Natural killer cell (primary cell): ENCODE measurements at regions not wholly inside any gene's neighbourhood (a gene's known extent, or its start where the extent isn't known, plus 50 kb on each side); places are given as distances from the start of the nearest gene placed in this dataset.

Experiments used
- ATAC-seq, 3 donors: fragments of 150-1000 bp in 2 of 3; fragments of 200-7000 bp in 1 of 3; cut with Tn5 transposase; 1 replicate in 1 of 3; 2 replicates in 2 of 3; pipeline ENCODE4 v1.10.0; 2021; ENCODE audit warnings: mild to moderate bottlenecking in 2 of 3, moderate library complexity in 2 of 3
- DNase-seq, 2 donors: peaks; one replicate each; pipeline versions ENCODE4 v3.0.0 to v3.0.0-alpha.2; 2013 to 2021; ENCODE audit warnings: mixed read lengths in 1 of 2
- H3K27ac ChIP-seq: one replicate; pipeline ENCODE4 v1.5.1; 2013; ENCODE audit warnings: mild to moderate bottlenecking, low read length
- H3K27me3 ChIP-seq: one replicate; pipeline ENCODE4 v1.6.1; 2013; ENCODE audit warnings: low read length; ENCODE audit not compliant: control insufficient read depth, insufficient read depth
- H3K36me3 ChIP-seq: one replicate; pipeline ENCODE4 v1.6.1; 2013; ENCODE audit warnings: low read length; ENCODE audit not compliant: control insufficient read depth, insufficient read depth
- H3K4me1 ChIP-seq: one replicate; pipeline ENCODE4 v1.6.1; 2013; ENCODE audit warnings: low read length; ENCODE audit not compliant: control insufficient read depth, insufficient read depth
- H3K4me3 ChIP-seq: one replicate; pipeline ENCODE4 v1.5.1; 2013; ENCODE audit warnings: low read length
- H3K9me3 ChIP-seq: one replicate; pipeline ENCODE4 v1.6.1; 2013; ENCODE audit warnings: low read length; ENCODE audit not compliant: control insufficient read depth, insufficient read depth
- H3K27ac Mint-ChIP-seq, 2 donors: one replicate each; pipeline ENCODE4 v1.8.0; 2022; ENCODE audit warnings: mild to moderate bottlenecking in 2 of 2, mixed read lengths in 2 of 2, moderate library complexity in 1 of 2
- H3K27me3 Mint-ChIP-seq, 2 donors: one replicate each; pipeline ENCODE4 v1.8.0; 2022; ENCODE audit warnings: low read depth in 2 of 2, mixed read lengths in 2 of 2
- H3K36me3 Mint-ChIP-seq: one replicate; pipeline ENCODE4 v1.8.0; 2022; ENCODE audit warnings: mixed read lengths
- H3K4me1 Mint-ChIP-seq, 2 donors: one replicate each; pipeline ENCODE4 v1.8.0; 2022; ENCODE audit warnings: mixed read lengths in 2 of 2
- H3K4me3 Mint-ChIP-seq: one replicate; pipeline ENCODE4 v1.8.0; 2022; ENCODE audit warnings: mild to moderate bottlenecking, moderate library complexity, mixed read lengths
- H3K9me3 Mint-ChIP-seq, 2 donors: one replicate each; pipeline ENCODE4 v1.8.0; 2022; ENCODE audit warnings: mixed read lengths in 2 of 2
- WGBS: methylation state at CpG from one replicate; pipeline ENCODE4 v1.1.7; 2013; ENCODE audit warnings: missing lambda C conversion rate; ENCODE audit not compliant: insufficient coverage; 5-methylcytosine and 5-hydroxymethylcytosine counted together
- intact Hi-C: fragments of 100-400 bp; cut with micrococcal nuclease; formaldehyde crosslinking; loops from one replicate; pipeline ENCODE4 v1.14.2; 2022
- TF ChIP-seq, protein P1 (sequence below): fragments of 200-600 bp; IDR thresholded peaks from one replicate; pipeline ENCODE4 v1.8.0; 2022; ENCODE audit warnings: antibody characterized with exemption

GRCh38 chr3:177883091-177883490, 653.1 kb upstream of the KCNMB2 start:
- intact Hi-C loops = no loop called here
- H3K27me3 ChIP-seq = no peaks in the 10 kb centered on the region
- no peaks in the 10 kb centered on the region for H3K9me3 ChIP-seq
- Mint-ChIP-seq H3K27ac (no peak overlapping the region), H3K4me3 (no peak overlapping the region), H3K36me3 (no peaks in the 10 kb centered on the region), H3K9me3 (no peaks in the 10 kb centered on the region), H3K4me1 (no peaks in the 10 kb centered on the region), H3K27me3 (no peaks in the 10 kb centered on the region)
- H3K4me1 ChIP-seq = no peaks in the 10 kb centered on the region
- no peaks in the 10 kb centered on the region for H3K36me3 ChIP-seq
- WGBS = 96% methylated on average over 2 of the region's 2 CpGs
- ATAC-seq (no peak), DNase-seq (no peak)
- TF ChIP-seq, protein P1, sequence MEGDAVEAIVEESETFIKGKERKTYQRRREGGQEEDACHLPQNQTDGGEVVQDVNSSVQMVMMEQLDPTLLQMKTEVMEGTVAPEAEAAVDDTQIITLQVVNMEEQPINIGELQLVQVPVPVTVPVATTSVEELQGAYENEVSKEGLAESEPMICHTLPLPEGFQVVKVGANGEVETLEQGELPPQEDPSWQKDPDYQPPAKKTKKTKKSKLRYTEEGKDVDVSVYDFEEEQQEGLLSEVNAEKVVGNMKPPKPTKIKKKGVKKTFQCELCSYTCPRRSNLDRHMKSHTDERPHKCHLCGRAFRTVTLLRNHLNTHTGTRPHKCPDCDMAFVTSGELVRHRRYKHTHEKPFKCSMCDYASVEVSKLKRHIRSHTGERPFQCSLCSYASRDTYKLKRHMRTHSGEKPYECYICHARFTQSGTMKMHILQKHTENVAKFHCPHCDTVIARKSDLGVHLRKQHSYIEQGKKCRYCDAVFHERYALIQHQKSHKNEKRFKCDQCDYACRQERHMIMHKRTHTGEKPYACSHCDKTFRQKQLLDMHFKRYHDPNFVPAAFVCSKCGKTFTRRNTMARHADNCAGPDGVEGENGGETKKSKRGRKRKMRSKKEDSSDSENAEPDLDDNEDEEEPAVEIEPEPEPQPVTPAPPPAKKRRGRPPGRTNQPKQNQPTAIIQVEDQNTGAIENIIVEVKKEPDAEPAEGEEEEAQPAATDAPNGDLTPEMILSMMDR = no peak
- no peak overlapping the region for H3K27ac ChIP-seq
- no peak overlapping the region for H3K4me3 ChIP-seq

- ATAC-seq = no peak
- no peaks in the 10 kb centered on the region for H3K27me3 Mint-ChIP-seq
- no peaks in the 10 kb centered on the region for H3K4me1 Mint-ChIP-seq
- H3K9me3 Mint-ChIP-seq = no peaks in the 10 kb centered on the region
- H3K27ac Mint-ChIP-seq = no peak overlapping the region
- no peak overlapping the region for H3K4me3 Mint-ChIP-seq
- Histone ChIP-seq H3K4me1 (no peaks in the 10 kb centered on the region), H3K27ac (no peak overlapping the region), H3K27me3 (no peaks in the 10 kb centered on the region), H3K9me3 (no peaks in the 10 kb centered on the region), H3K36me3 (no peaks in the 10 kb centered on the region), H3K4me3 (no peak overlapping the region)
- intact Hi-C loops = no loop called here
- no peaks in the 10 kb centered on the region for H3K36me3 Mint-ChIP-seq
- no peak for DNase-seq
- TF ChIP-seq, protein P1 = no peak
- 50% methylated on average over 1 of the region's 1 CpG for WGBS
Observed at GRCh38 chr3:177883957-177884356, 652.3 kb upstream of the KCNMB2 start.

DNA sequence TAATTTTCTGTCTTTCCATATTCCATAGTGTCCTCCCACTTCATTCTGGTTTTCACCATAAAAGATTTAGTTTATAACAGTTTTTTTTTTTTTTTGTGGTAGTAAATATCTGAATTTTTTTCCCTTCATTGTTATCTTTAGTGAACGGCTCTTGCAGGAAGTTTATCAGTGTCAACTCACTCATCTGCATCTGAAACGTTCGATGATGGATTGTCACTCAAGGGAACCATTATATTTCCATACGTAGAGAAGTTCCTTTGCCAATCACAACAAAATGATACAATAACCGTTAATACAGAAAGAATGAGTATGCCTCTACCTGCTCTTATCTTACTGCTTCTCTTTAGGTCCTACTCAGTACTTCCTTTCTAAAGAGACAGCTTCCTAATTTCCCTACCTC, 651.2 kb upstream of the KCNMB2 start:
- Mint-ChIP-seq H3K9me3 (no peaks in the 10 kb centered on the region), H3K4me1 (no peaks in the 10 kb centered on the region), H3K27me3 (no peaks in the 10 kb centered on the region), H3K4me3 (no peak overlapping the region), H3K36me3 (no peaks in the 10 kb centered on the region), H3K27ac (no peak overlapping the region)
- ATAC-seq = no peak
- TF ChIP-seq, protein P1 = no peak
- intact Hi-C loops = no loop called here
- H3K27ac ChIP-seq = no peak overlapping the region
- H3K27me3 ChIP-seq = no peaks in the 10 kb centered on the region
- DNase-seq = no peak
- H3K9me3 ChIP-seq = no peaks in the 10 kb centered on the region
- 87% methylated on average over 5 of the region's 5 CpGs for WGBS
- H3K36me3 ChIP-seq = no peaks in the 10 kb centered on the region
- H3K4me3 ChIP-seq = no peak overlapping the region
- H3K4me1 ChIP-seq = no peaks in the 10 kb centered on the region

DNA sequence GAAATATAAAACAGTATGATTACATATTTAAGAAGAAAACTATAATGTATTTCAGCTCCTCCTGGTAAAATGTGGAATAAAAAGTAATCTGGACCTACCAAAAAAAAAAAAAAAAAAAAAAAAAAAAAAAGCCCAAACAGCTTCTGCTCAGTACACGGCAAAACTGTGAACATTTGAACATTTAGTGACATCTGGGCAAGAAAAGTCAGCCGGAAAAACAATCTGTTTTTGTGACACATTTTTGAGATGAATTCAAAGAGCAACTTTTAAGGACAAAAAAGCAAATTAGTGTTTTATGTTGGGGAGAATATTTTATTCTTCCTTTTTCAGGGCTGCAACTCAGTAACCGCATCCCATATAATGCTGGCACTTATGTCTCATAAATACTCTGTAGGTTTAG, 649.7 kb upstream of the KCNMB2 start:
- Mint-ChIP-seq H3K27ac (no peak overlapping the region), H3K9me3 (no peaks in the 10 kb centered on the region), H3K27me3 (no peaks in the 10 kb centered on the region), H3K4me1 (no peaks in the 10 kb centered on the region), H3K36me3 (no peaks in the 10 kb centered on the region), H3K4me3 (no peak overlapping the region)
- ATAC-seq = no peak
- Histone ChIP-seq H3K4me1 (no peaks in the 10 kb centered on the region), H3K27ac (no peak overlapping the region), H3K36me3 (no peaks in the 10 kb centered on the region), H3K4me3 (no peak overlapping the region), H3K9me3 (no peaks in the 10 kb centered on the region), H3K27me3 (no peaks in the 10 kb centered on the region)
- WGBS = 93% methylated on average over 3 of the region's 3 CpGs
- TF ChIP-seq, protein P1 = no peak
- intact Hi-C loops = no loop called here
- DNase-seq = no peak
